HEK293 (cell line): ENCODE measurements at regions not wholly inside any gene's neighbourhood (a gene's known extent, or its start where the extent isn't known, plus 50 kb on each side); places are given as distances from the start of the nearest gene placed in this dataset.

Experiments
- CTCF ChIA-PET: fragments of 350-600 bp; formaldehyde crosslinking; extraction: SDS; loops from one replicate; lab custom pipeline; 2021; ENCODE audit warnings: antibody characterized with exemption; lab: Yijun Ruan, JAX
- POLR2A ChIA-PET: fragments of 300-600 bp; formaldehyde crosslinking; extraction: SDS; loops from one replicate; lab custom pipeline; 2020; ENCODE audit warnings: antibody characterized with exemption, inconsistent platforms; lab: Yijun Ruan, JAX
- H3K27ac ChIP-seq: fragments of 200-500 bp; sonication (Bioruptor generic); 2 replicates; pipeline ENCODE4 v1.5.1; 2014; ENCODE audit warnings: low read depth, low read length, control low read depth, inconsistent platforms; ENCODE audit errors: extremely low read depth
- H3K36me3 ChIP-seq, 2 experiments: fragments of 200-500 bp in 1 of 2; sonication (Bioruptor generic) in 1 of 2; 1 replicate in 1 of 2; 2 replicates in 1 of 2; pipeline ENCODE4 v1.5.1; 2014 to 2017; ENCODE audit warnings: inconsistent platforms in 2 of 2, low read length in 2 of 2; ENCODE audit not compliant: control insufficient read depth in 2 of 2, insufficient read depth in 1 of 2
- H3K4me1 ChIP-seq: fragments of 200-500 bp; sonication (Bioruptor generic); 2 replicates; pipeline ENCODE4 v1.5.1; 2014; ENCODE audit warnings: mild to moderate bottlenecking, low read length, inconsistent platforms; ENCODE audit not compliant: control insufficient read depth, insufficient read depth
- H3K4me3 ChIP-seq: 2 replicates; pipeline ENCODE4 v1.5.1; 2011; ENCODE audit warnings: low read depth, mild to moderate bottlenecking, control low read depth, low read length, moderate library complexity
- H3K9me3 ChIP-seq: fragments of 200-500 bp; sonication (Bioruptor generic); 2 replicates; pipeline ENCODE4 v1.5.1; 2014; ENCODE audit warnings: low read depth, low read length, inconsistent platforms; ENCODE audit not compliant: control insufficient read depth, insufficient read depth
- GLIS1 ChIP-seq: fragments of 450-650 bp; formaldehyde crosslinking; IDR thresholded peaks from 2 replicates; pipeline ENCODE4 v1.5.1; 2016; ENCODE audit warnings: missing biosample characterization, missing genetic modification characterization
- KLF8 ChIP-seq: fragments of 450-650 bp; formaldehyde crosslinking; IDR thresholded peaks from 2 replicates; pipeline ENCODE4 v1.5.1; 2016; ENCODE audit warnings: missing biosample characterization, missing genetic modification characterization
- SP7 ChIP-seq: fragments of 450-650 bp; formaldehyde crosslinking; IDR thresholded peaks from 2 replicates; pipeline ENCODE4 v1.5.1; 2016; ENCODE audit warnings: missing biosample characterization, missing genetic modification characterization
- YY1 ChIP-seq: fragments of 450-650 bp; formaldehyde crosslinking; IDR thresholded peaks from 2 replicates; pipeline ENCODE4 v1.5.1; 2018; ENCODE audit warnings: missing biosample characterization, missing genetic modification characterization
- ZBTB7A ChIP-seq: fragments of 450-650 bp; formaldehyde crosslinking; IDR thresholded peaks from 2 replicates; pipeline ENCODE4 v1.5.1; 2016; ENCODE audit warnings: low read depth, missing biosample characterization, missing genetic modification characterization
- ZNF155 ChIP-seq: fragments of 450-650 bp; formaldehyde crosslinking; IDR thresholded peaks from 2 replicates; pipeline ENCODE4 v1.5.1; 2016; ENCODE audit warnings: missing biosample characterization, missing genetic modification characterization
- ZNF174 ChIP-seq: fragments of 450-650 bp; formaldehyde crosslinking; IDR thresholded peaks from 2 replicates; pipeline ENCODE4 v1.5.0; 2017; ENCODE audit warnings: missing biosample characterization, mild to moderate bottlenecking, missing genetic modification characterization
- ZNF292 ChIP-seq: fragments of 450-650 bp; formaldehyde crosslinking; IDR thresholded peaks from 2 replicates; pipeline ENCODE4 v1.5.1; 2016; ENCODE audit warnings: low read depth, missing biosample characterization, missing genetic modification characterization, borderline replicate concordance
- ZNF350 ChIP-seq: fragments of 450-650 bp; formaldehyde crosslinking; IDR thresholded peaks from 2 replicates; pipeline ENCODE4 v1.5.0; 2017; ENCODE audit warnings: missing biosample characterization, mild to moderate bottlenecking, missing genetic modification characterization
- ZNF518A ChIP-seq: fragments of 450-650 bp; formaldehyde crosslinking; conservative IDR thresholded peaks from 2 replicates; pipeline ENCODE4 v1.5.1; 2016; ENCODE audit warnings: low read depth, missing biosample characterization, missing genetic modification characterization
- ZNF596 ChIP-seq: fragments of 450-650 bp; IDR thresholded peaks from 2 replicates; pipeline ENCODE4 v1.5.0; 2018; ENCODE audit warnings: missing biosample characterization, mild to moderate bottlenecking, missing genetic modification characterization, moderate library complexity
- ZNF600 ChIP-seq: fragments of 450-650 bp; formaldehyde crosslinking; IDR thresholded peaks from 2 replicates; pipeline ENCODE4 v1.5.1; 2016; ENCODE audit warnings: missing biosample characterization, missing genetic modification characterization
- ZNF621 ChIP-seq: fragments of 450-650 bp; formaldehyde crosslinking; IDR thresholded peaks from 2 replicates; pipeline ENCODE4 v1.5.1; 2017; ENCODE audit warnings: missing biosample characterization, missing genetic modification characterization
- ZNF776 ChIP-seq: fragments of 450-650 bp; formaldehyde crosslinking; IDR thresholded peaks from 2 replicates; pipeline ENCODE4 v1.5.0; 2017; ENCODE audit warnings: missing biosample characterization, missing genetic modification characterization, borderline replicate concordance
- ZNF830 ChIP-seq: fragments of 450-650 bp; IDR thresholded peaks from 2 replicates; pipeline ENCODE4 v1.5.0; 2018; ENCODE audit warnings: missing biosample characterization, missing genetic modification characterization, low read depth, mild to moderate bottlenecking, moderate library complexity
- ZSCAN23 ChIP-seq: fragments of 450-650 bp; formaldehyde crosslinking; IDR thresholded peaks from 2 replicates; pipeline ENCODE4 v1.5.1; 2016; ENCODE audit warnings: missing biosample characterization, missing genetic modification characterization
- ZXDB ChIP-seq: fragments of 450-650 bp; formaldehyde crosslinking; IDR thresholded peaks from 2 replicates; pipeline ENCODE4 v1.5.1; 2016; ENCODE audit warnings: missing biosample characterization, missing genetic modification characterization
- TF ChIP-seq, protein P1 (sequence below): fragments of 450-650 bp; formaldehyde crosslinking; IDR thresholded peaks from 2 replicates; pipeline ENCODE4 v1.5.1; 2016; ENCODE audit warnings: missing biosample characterization, missing genetic modification characterization, borderline replicate concordance

- ChIA-PET CTCF (no interaction called here), POLR2A (no interaction called here)
- no peak overlapping the region for H3K27ac ChIP-seq
- no peak overlapping the region for H3K4me3 ChIP-seq
- H3K9me3 ChIP-seq, result no peaks in the 10 kb centered on the region
- no peak for TF ChIP-seq GLIS1 (tag by site-specific recombination)
- no peak for TF ChIP-seq ZNF155 (tag by site-specific recombination)
- no peak for TF ChIP-seq SP7
- TF ChIP-seq ZNF776, result no peak
- TF ChIP-seq KLF8, result no peak
- TF ChIP-seq ZBTB7A (tag by site-specific recombination), result no peak
- no peak for TF ChIP-seq ZNF621 (tag by site-specific recombination)
- no peak for TF ChIP-seq ZNF596
- TF ChIP-seq ZSCAN23 (tag by site-specific recombination), result no peak
- TF ChIP-seq, protein P1, sequence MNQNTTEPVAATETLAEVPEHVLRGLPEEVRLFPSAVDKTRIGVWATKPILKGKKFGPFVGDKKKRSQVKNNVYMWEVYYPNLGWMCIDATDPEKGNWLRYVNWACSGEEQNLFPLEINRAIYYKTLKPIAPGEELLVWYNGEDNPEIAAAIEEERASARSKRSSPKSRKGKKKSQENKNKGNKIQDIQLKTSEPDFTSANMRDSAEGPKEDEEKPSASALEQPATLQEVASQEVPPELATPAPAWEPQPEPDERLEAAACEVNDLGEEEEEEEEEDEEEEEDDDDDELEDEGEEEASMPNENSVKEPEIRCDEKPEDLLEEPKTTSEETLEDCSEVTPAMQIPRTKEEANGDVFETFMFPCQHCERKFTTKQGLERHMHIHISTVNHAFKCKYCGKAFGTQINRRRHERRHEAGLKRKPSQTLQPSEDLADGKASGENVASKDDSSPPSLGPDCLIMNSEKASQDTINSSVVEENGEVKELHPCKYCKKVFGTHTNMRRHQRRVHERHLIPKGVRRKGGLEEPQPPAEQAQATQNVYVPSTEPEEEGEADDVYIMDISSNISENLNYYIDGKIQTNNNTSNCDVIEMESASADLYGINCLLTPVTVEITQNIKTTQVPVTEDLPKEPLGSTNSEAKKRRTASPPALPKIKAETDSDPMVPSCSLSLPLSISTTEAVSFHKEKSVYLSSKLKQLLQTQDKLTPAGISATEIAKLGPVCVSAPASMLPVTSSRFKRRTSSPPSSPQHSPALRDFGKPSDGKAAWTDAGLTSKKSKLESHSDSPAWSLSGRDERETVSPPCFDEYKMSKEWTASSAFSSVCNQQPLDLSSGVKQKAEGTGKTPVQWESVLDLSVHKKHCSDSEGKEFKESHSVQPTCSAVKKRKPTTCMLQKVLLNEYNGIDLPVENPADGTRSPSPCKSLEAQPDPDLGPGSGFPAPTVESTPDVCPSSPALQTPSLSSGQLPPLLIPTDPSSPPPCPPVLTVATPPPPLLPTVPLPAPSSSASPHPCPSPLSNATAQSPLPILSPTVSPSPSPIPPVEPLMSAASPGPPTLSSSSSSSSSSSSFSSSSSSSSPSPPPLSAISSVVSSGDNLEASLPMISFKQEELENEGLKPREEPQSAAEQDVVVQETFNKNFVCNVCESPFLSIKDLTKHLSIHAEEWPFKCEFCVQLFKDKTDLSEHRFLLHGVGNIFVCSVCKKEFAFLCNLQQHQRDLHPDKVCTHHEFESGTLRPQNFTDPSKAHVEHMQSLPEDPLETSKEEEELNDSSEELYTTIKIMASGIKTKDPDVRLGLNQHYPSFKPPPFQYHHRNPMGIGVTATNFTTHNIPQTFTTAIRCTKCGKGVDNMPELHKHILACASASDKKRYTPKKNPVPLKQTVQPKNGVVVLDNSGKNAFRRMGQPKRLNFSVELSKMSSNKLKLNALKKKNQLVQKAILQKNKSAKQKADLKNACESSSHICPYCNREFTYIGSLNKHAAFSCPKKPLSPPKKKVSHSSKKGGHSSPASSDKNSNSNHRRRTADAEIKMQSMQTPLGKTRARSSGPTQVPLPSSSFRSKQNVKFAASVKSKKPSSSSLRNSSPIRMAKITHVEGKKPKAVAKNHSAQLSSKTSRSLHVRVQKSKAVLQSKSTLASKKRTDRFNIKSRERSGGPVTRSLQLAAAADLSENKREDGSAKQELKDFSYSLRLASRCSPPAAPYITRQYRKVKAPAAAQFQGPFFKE (tag by site-specific recombination), result no peak
- no peak for TF ChIP-seq ZNF600 (tag by site-specific recombination)
- TF ChIP-seq ZNF292 (tag by site-specific recombination), result no peak
- no peak for TF ChIP-seq YY1 (tag by site-specific recombination)
- TF ChIP-seq ZNF830 (tag by site-specific recombination), result no peak
- TF ChIP-seq ZNF518A, result no peak
- TF ChIP-seq ZNF174 (tag by site-specific recombination), result no peak
- no peak for TF ChIP-seq ZXDB (tag by site-specific recombination)
- no peak for TF ChIP-seq ZNF350 (tag by site-specific recombination)
- H3K36me3 ChIP-seq, result no peaks in the 10 kb centered on the region
- H3K4me1 ChIP-seq, result no peaks in the 10 kb centered on the region
These were observed 711.3 kb upstream of the COX7C start for GRCh38 chr5:85906460-85906859.
